ENCODE measurements at regions not wholly inside any gene's neighbourhood (a gene's known extent, or its start where the extent isn't known, plus 50 kb on each side); places are given as distances from the start of the nearest gene placed in this dataset.

DNA sequence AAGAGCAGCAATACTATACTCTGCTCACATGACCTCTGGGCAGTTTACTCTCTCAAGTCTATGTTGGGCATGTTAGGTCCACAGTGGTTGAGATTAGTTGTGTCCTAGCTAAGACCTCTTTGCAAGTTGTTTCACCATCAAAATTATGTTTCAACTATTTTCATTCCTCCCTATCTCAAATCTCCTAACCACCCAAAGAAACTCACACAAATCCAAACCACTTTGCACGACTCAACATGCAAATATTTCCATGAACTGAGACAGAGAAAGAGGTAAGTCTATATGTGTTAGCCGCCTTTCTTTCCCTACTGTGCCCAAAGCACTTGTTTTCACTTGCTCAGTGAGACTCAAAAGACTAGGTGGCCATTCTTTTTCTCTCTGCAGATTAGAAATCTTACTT is 546.8 kb downstream of the TNS1 start:
- DNase-seq (ENCODE audit: low read depth, low spot score) = no peak
- CTCF ChIA-PET = no interaction called here
- POLR2A ChIA-PET = no interaction called here
- BruUV-seq (replicated peaks) = no TSS peak
- TF ChIP-seq POLR2AphosphoS5 (IDR thresholded peaks at IDR 0.05; ENCODE audit: low read depth, low read length) (no peak), CTCF (IDR thresholded peaks at IDR 0.05) (no peak), SIN3A (IDR thresholded peaks at IDR 0.05; ENCODE audit: borderline replicate concordance, insufficient read depth, low read depth, low read length) (no peak), TCF7L2 (IDR thresholded peaks at IDR 0.05; ENCODE audit: low read depth, low read length) (no peak)
- TF ChIP-seq, protein P1, sequence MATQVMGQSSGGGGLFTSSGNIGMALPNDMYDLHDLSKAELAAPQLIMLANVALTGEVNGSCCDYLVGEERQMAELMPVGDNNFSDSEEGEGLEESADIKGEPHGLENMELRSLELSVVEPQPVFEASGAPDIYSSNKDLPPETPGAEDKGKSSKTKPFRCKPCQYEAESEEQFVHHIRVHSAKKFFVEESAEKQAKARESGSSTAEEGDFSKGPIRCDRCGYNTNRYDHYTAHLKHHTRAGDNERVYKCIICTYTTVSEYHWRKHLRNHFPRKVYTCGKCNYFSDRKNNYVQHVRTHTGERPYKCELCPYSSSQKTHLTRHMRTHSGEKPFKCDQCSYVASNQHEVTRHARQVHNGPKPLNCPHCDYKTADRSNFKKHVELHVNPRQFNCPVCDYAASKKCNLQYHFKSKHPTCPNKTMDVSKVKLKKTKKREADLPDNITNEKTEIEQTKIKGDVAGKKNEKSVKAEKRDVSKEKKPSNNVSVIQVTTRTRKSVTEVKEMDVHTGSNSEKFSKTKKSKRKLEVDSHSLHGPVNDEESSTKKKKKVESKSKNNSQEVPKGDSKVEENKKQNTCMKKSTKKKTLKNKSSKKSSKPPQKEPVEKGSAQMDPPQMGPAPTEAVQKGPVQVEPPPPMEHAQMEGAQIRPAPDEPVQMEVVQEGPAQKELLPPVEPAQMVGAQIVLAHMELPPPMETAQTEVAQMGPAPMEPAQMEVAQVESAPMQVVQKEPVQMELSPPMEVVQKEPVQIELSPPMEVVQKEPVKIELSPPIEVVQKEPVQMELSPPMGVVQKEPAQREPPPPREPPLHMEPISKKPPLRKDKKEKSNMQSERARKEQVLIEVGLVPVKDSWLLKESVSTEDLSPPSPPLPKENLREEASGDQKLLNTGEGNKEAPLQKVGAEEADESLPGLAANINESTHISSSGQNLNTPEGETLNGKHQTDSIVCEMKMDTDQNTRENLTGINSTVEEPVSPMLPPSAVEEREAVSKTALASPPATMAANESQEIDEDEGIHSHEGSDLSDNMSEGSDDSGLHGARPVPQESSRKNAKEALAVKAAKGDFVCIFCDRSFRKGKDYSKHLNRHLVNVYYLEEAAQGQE (IDR thresholded peaks at IDR 0.05; ENCODE audit: insufficient read depth in 1 of 2, low read depth in 2 of 2, low read length in 1 of 2) = no peak
- Histone ChIP-seq H3K4me1 (ENCODE audit: control insufficient read depth, insufficient read depth, low read length) (no peaks in the 10 kb centered on the region), H3K36me3 (ENCODE audit: control insufficient read depth, insufficient read depth, low read length) (no peaks in the 10 kb centered on the region), H3K27me3 (ENCODE audit: control insufficient read depth, insufficient read depth, low read length) (no peaks in the 10 kb centered on the region), H3K9me3 (ENCODE audit: control insufficient read depth, insufficient read depth, low read depth, low read length) (no peaks in the 10 kb centered on the region), H3K27ac (ENCODE audit: low read length) (no peak overlapping the region), H3K4me3 (ENCODE audit: low read depth in 2 of 2, low read length in 2 of 2) (no peak overlapping the region)
- in situ Hi-C loops (cut with HindIII; ENCODE audit: low pct_unique_long_range_greater_than_20kb, low sequenced_read_pairs) = no loop called here
- ATAC-seq = no peak
- intact Hi-C loops (cut with micrococcal nuclease; ENCODE audit: unreplicated experiment) = no loop called here

DNA sequence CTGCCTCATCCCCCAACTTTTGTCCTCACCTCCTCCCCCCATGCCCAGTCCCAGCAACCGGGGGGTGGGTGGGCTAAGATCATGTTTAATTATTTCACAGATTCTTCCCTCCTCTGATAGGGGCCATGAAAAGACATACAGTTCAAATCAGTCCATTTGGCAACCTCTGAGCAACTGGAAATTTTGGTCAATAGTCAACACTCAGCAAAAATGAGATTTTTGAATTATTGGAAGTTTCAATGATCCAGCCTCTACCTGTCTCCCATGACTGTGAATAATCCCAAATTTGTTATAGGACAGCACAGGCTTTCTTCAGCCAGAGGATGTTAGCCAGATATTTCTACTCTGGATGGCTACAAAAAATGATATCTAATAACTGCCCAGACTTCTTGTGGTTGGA is 549.9 kb downstream of the TNS1 start:
- in situ Hi-C loops (cut with HindIII; ENCODE audit: low pct_unique_long_range_greater_than_20kb, low sequenced_read_pairs) = no loop called here
- ChIA-PET POLR2A (no interaction called here), CTCF (no interaction called here)
- intact Hi-C loops (cut with micrococcal nuclease; ENCODE audit: unreplicated experiment) = no loop called here
- Histone ChIP-seq H3K36me3 (ENCODE audit: control insufficient read depth, insufficient read depth, low read length) (no peaks in the 10 kb centered on the region), H3K27ac (ENCODE audit: low read length) (no peak overlapping the region), H3K9me3 (ENCODE audit: control insufficient read depth, insufficient read depth, low read depth, low read length) (no peaks in the 10 kb centered on the region), H3K27me3 (ENCODE audit: control insufficient read depth, insufficient read depth, low read length) (no peaks in the 10 kb centered on the region), H3K4me3 (ENCODE audit: low read depth in 2 of 2, low read length in 2 of 2) (no peak overlapping the region), H3K4me1 (ENCODE audit: control insufficient read depth, insufficient read depth, low read length) (no peaks in the 10 kb centered on the region)
- no peak for TF ChIP-seq TCF7L2 (IDR thresholded peaks at IDR 0.05; ENCODE audit: low read depth, low read length)
- TF ChIP-seq SIN3A (IDR thresholded peaks at IDR 0.05; ENCODE audit: borderline replicate concordance, insufficient read depth, low read depth, low read length) = no peak
- ATAC-seq (no peak), DNase-seq (ENCODE audit: low read depth, low spot score) (no peak)
- BruUV-seq (replicated peaks) = no TSS peak

DNA sequence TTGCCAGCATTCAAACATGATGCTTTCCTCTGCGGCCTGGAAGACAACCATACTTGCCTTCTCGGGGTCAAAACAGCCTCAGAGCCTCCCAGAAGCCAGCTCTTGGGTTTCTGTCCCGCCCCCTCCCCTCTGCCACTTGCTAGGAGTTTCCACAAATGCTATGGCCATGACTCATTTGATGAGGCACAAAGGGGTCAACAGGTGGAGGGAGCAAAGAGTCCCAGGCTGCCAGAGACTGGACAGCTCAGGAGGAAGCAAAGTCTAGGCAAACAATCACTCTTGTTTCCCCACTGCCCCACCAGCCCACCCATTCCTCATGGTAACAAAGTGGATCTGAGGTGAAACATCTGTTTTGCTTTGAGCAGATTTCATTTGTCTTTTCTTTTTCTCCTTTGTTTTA is 551.1 kb downstream of the TNS1 start:
- H3K27ac ChIP-seq (ENCODE audit: low read length) = no peak overlapping the region

More for the DNA sequence above, 551.1 kb downstream of the TNS1 start:
- POLR2A ChIA-PET = no interaction called here
- TF ChIP-seq SIN3A (IDR thresholded peaks at IDR 0.05; ENCODE audit: borderline replicate concordance, insufficient read depth, low read depth, low read length) (no peak), POLR2AphosphoS5 (IDR thresholded peaks at IDR 0.05; ENCODE audit: low read depth, low read length) (no peak), TCF7L2 (IDR thresholded peaks at IDR 0.05; ENCODE audit: low read depth, low read length) (no peak), CTCF (IDR thresholded peaks at IDR 0.05) (no peak)
- TF ChIP-seq, protein P1 (IDR thresholded peaks at IDR 0.05; ENCODE audit: insufficient read depth in 1 of 2, low read depth in 2 of 2, low read length in 1 of 2) = no peak
- BruUV-seq (replicated peaks) = no TSS peak
- CTCF ChIA-PET = no interaction called here
- ATAC-seq = no peak
- H3K4me1 ChIP-seq (ENCODE audit: control insufficient read depth, insufficient read depth, low read length) = no peaks in the 10 kb centered on the region
- no peaks in the 10 kb centered on the region for H3K27me3 ChIP-seq (ENCODE audit: control insufficient read depth, insufficient read depth, low read length)
- no peaks in the 10 kb centered on the region for H3K9me3 ChIP-seq (ENCODE audit: control insufficient read depth, insufficient read depth, low read depth, low read length)
- no peaks in the 10 kb centered on the region for H3K36me3 ChIP-seq (ENCODE audit: control insufficient read depth, insufficient read depth, low read length)
- in situ Hi-C loops (cut with HindIII; ENCODE audit: low pct_unique_long_range_greater_than_20kb, low sequenced_read_pairs) = no loop called here
- DNase-seq (ENCODE audit: low read depth, low spot score) = no peak
- no peak overlapping the region for H3K4me3 ChIP-seq (ENCODE audit: low read depth in 2 of 2, low read length in 2 of 2)
- intact Hi-C loops (cut with micrococcal nuclease; ENCODE audit: unreplicated experiment) = no loop called here

All from Panc1 (cell line).